GM18511 (cell line): ENCODE measurements at regions not wholly inside any gene's neighbourhood (a gene's known extent, or its start where the extent isn't known, plus 50 kb on each side); places are given as distances from the start of the nearest gene placed in this dataset.
"Not testable (repeated sequence)": the region's sequence is repeated elsewhere in the genome, so short reads cannot be mapped to it uniquely, and the experiment has no call there.

ENCODE experiments used
- ATAC-seq: cut with Tn5 transposase; IDR thresholded peaks from one replicate; pipeline ENCODE4 v1.9.1; 2021; ENCODE audit warnings: mild to moderate bottlenecking, moderate library complexity; ENCODE audit not compliant: unreplicated experiment

DNA sequence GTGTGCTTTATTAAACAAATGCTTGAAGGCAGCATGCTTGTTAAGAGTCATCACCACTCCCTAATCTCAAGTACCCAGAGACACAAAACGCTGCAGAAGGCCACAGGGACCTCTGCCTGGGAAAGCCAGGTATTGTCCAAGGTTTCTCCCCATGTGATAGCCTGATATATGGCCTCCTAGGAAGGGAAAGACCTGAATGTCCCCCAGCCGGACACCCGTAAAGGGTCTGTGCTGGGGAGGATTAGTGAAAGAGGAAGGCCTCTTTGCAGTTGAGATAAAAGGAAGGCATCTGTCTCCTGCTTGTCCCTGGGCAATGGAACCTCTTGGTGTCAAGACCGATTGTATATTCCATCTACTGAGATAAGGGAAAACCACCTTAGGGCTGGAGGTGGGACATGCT lies 159.7 kb downstream of the ADRA2C start:
- ATAC-seq, result not testable (repeated sequence)

DNA sequence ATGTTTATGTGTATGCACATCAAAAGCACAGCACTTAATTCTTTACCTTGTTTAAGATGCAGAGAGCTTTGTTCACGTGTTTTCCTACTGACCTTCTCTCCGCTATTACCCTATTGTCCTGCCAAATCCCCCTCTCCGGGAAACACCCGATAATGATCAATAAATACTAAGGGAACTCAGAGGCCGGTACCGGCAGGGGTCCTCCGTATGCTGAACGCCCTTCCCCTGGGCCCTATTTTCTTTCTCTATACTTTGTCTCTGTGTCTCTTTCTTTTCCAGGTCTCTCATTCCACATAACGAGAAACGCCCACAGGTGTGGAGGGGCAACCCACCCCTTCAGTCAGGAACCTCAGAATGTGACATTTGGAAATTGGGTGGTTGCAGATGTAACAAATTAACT lies 160.1 kb downstream of the ADRA2C start:
- ATAC-seq, result not testable (repeated sequence)

DNA sequence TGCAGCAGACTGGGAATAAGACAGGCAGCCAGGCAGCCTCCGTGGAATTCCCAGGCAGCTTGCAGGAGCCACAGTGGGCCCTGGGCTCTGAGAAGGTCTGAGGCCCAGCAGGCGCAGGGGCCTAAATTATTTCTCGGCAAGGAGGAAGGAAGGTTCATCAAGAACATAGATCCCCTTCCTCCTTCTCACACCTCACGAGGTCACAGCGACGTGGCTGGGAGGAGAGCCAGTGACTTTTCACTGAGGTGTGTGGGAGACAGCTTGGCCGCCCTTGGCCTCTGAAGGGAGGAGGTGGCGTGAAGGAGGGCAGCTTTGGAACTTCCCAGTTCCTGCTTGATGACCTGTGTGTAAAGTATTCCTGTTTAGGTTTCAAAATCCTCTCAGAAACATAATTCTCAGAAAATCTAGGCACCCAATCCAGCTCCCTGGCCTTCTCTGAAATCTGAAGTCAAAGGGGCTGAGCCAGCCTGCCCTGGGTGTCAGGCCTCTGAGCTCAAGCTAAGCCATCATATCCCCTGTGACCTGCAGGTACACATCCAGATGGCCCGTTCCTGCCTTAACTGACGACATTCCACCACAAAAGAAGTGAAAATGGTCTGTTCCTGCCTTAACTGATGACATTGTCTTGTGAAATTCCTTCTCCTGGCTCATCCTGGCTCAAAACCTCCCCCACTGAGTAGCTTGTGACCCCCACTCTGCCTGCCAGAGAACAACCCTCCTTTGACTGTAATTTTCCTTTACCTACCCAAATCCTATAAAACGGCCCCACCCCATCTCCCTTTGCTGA lies 161.0 kb downstream of the ADRA2C start:
- not testable (repeated sequence) for ATAC-seq

DNA sequence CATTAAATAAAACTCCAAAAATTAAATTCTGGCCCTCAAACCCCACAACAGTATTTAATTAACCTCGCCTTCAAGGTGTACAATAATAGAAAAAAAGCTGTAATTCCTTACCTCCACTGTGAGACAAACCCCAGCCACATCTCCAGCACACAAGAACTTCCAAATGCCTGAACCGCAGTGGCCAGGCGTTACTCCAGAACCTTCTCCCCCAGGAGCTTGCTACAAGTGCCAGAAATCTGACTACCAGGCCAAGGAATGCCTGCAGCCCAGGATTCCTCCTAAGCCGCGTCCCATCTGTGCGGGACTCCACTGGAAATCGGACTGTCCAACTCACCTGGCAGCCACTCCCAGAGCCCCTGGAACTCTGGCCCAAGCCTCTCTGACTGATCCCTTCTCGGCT lies 163.2 kb downstream of the ADRA2C start:
- ATAC-seq, result not testable (repeated sequence)

DNA sequence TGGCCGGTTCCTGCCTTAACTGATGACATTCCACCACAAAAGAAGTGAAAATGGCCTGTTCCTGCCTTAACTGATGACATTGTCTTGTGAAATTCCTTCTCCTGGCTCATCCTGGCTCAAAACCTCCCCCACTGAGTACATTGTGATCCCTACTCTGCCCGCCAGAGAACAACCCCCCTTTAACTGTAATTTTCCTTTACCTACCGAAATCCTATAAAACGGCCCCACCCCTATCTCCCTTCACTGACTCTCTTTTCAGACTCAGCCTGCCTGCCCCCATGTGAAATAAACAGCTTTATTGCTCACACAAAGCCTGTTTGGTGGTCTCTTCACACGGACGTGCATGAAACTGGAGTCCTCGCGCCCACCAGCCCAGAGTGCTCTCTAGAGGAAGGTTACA lies 166.5 kb downstream of the ADRA2C start:
- not testable (repeated sequence) for ATAC-seq

DNA sequence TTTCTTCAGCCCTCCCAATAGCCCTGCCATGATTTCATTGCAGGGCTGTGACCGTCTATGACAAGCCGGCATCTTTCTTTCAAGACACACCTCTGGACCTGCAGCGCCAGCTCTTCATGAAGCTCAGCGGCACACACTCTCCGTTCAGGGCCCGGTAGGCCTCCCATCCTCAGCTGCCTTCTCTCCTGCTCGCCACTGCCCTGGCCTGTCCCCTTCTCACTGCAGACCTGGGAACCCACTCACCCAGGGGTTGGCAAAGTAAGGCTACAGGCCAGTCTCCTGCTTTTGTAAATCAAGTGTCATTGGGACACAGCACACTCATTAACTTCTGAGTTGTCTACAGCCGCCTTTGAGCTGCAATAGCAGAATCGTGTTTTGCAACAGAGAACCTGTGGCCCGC lies 169.2 kb downstream of the ADRA2C start:
- ATAC-seq, result not testable (repeated sequence)

DNA sequence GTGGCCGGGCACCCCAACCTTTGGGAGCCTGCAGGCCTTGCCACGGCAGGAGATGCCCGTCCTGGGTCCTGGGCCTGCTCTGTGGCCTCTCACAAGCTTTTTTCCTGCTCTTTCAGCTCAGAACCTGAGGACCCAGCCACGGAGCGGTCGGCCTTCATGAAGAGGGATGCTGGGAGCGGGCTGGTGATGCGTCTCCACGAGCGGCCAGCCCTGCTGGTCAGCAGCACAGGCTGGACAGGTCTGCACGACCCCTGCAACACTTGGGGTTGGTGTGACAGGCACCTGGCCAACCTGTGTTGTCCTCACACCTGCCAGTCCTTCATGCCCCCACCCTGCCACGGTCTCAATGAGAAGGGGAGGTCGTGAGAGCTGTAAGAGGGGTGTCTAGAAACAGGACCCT lies 170.0 kb downstream of the ADRA2C start:
- ATAC-seq, result no peak

DNA sequence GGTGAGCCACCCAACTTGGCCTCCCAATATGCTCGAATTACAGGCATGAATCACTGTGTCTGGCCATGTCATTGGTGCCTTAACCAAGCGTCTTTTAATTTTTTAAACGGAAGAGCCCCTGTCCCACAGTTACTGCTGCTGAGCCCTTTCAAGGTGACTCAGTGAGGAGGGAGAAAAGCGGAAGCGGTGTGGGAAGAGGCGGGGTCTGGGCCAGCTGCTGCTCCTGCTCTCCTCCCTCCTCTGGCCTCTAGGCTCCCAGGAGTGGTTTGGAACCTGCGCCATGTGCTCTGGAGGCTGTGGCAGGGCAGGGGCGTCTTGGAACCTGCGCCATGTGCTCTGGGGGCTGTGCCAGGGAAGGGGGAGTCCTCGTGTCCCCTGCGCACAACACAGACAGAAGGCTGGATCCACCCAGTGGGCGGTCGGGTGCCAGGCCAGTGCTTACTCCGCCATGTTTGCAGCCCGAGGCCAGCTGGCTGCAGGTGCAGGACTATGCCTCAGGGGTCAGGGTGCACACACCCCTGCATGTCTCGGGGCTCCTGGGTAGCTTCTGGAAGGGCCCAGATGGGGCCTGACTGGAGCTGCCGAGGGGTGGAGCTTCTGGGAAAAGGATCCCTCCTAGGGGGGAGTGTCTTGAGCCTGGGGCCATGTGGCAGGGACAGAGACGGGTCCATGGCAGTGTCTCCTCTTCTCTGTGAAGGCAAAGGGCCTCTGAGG lies 171.8 kb downstream of the ADRA2C start:
- not testable (repeated sequence) for ATAC-seq

DNA sequence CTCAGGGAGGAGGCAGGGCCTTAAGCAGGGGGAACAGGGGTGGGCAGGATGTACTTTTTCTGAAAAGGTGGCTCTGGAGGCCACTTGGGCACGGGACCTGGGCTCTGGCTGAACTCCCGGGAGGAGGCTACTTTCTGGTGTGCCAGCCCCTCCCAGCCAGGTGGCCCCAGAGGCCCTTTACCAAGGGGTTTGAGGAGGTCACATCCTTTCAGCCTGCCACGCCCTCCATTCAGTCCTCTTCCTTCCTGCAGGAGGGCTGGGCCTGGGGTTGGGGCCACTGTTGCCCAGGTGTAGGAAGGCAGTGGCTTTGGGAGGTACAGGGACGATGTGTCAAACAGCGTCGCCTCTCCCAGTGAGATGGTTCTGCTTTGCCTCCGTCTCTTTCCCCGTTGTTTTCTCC lies 172.5 kb downstream of the ADRA2C start:
- ATAC-seq, result not testable (repeated sequence)

DNA sequence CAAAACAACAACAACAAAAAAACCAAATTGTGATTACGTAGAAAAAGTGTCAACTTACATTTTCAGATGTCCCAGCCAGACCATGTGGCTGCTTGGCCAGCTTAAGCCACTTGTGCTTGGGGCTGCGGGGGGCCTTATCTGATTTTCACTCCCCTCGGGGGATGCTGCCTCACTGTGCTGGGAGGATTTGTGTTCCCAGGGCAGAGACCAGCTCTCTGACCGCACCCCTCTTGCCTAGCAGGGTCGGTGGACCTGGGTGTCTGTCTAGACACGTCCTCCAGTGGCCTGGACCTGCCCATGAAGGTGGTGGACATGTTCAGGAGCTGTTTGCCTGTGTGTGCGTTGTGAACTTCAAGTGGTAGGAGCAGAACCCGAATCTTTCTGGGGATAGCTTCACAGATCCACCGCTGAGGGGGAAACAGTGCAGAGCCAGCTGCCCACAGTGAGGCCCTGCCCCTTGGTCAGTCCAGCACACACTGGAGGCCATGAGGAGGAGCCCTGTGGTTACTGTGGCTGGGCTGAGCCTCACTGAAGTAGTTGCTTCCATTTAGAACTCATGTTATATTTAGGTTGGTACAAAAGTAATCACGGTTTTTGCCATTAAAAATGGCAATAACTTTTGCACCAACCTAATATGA lies 173.9 kb downstream of the ADRA2C start:
- ATAC-seq, result not testable (repeated sequence)

DNA sequence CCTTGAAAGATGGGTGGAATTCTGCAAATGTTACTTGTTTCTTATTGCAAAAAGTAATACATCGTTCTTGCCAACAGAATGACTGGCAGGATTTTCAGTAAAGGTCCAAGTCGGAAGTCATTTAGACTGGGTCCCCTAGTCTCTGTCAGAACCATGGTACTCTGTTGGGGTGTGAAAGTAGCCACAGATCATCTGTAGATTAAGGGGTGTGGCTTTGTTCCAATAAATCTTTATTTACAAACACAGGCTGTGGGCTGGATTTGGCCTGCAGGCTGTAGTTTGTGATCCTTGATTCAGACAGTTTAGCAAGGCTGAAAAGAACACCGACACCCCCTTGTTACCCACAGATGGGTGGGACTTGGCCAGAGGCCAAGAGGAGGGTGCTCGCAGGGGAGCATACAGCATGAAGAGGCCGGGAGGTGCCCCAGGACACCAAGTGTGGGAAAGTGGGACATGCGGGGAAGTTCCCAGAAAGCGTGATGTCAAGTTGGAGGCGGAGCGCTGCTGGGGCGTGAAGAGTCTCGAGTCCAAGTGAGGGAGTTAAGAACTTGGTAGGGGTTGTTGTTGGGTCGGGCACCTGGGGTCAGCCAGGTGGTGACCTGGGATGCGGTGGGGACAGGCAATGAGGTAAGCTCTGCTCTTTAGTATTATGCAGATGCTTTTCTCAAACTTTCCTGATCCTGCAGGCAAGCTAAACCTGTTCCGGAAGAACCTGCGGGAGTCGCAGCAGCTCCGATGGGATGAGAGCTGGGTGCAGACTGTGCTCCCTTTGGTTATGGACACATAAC lies 175.7 kb downstream of the ADRA2C start:
- not testable (repeated sequence) for ATAC-seq

DNA sequence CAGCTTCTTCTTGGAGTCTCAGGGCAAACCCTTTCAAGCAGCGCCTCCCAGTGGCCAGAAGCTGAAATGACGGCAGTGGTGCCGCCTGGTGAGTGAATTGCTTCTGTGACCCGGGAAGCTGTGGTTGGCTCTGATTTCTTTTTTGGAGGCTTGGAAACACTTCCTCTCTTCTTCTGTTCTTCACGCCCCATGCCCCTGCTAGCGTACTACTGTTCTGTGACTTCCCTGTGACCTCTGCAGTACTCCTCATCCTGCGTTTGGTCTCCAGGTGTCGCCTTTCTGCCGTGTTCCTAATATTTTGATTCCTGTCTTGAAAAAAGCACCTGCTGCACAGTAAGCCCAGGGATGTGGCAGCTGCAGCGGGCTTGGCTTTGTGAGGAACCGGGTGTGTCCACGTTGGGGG lies 176.4 kb downstream of the ADRA2C start:
- not testable (repeated sequence) for ATAC-seq

DNA sequence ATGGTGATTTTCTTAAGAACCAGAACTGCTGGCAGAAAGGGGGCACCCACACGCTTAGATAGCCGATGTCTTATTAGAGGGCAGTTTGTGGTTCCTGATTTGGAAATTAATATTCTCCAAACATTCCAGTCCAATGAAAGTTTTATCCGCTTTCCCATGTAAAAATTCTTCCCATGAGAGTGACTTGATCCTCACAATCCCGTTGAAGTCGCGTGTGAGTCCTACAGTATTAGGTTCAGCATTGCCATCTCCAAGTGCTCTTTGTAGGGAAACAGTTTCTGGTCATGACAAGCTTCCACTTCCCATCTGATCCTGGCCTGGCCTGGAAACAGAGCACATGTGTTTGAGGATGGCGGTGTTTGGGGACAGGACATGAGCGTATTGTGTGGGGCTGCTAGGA lies 176.9 kb downstream of the ADRA2C start:
- ATAC-seq, result not testable (repeated sequence)

DNA sequence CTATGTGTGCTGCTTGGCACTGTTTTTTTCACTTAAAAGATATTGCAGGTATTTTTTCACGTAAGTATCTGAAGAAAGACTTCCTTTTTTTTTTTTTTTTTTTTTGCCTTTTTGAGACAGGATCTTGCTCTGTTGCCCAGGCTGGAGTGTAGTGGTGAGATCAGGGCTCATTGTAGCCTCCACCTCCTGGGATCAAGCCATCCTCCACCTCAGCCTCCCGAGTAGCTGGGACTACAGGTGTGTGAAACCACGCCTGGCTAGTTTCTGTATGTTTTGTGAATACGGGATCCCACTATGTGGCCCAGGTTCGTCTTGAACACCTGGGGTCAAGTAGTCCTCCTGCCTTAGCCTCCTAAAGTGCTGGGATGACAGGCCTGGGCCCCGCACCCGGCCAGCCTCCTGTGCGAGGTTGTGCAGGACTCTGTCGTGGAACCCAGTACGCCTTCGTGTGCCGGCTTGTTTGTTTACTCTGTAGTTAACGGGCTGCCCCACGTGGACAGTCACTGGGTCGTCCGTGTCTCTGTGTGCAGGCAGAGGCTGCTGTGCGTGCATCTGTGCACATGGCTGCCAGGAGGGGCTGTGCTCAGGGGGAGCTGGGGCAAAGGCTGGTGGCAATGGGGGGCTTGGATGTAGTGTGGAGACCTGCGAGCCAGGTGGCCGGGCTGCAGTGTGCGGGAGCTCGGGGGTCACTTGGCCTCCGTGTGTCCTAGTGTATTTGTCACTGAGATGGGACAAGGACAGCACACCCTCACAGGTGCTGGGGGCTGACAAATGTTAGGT lies 179.5 kb downstream of the ADRA2C start:
- no peak for ATAC-seq

DNA sequence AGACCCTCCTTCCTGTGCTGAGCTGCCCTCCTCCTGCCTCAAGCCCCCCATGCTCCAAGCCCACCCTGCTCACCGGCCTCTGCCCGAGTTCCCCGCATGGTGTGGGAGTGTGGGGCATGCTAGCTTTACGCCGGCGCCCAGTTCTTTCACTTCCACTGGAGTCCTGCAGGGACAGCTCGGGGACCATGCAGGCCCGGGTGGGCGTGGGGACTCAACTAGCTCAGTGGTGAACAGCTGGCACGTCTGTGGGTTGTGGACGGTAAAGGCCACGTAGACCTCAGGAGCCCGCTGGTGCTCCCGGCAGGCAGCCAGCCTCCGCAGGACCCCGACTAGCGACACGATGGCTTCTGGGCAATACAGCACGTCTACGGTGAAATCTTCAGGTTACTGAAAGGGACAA lies 180.4 kb downstream of the ADRA2C start:
- ATAC-seq, result not testable (repeated sequence)

DNA sequence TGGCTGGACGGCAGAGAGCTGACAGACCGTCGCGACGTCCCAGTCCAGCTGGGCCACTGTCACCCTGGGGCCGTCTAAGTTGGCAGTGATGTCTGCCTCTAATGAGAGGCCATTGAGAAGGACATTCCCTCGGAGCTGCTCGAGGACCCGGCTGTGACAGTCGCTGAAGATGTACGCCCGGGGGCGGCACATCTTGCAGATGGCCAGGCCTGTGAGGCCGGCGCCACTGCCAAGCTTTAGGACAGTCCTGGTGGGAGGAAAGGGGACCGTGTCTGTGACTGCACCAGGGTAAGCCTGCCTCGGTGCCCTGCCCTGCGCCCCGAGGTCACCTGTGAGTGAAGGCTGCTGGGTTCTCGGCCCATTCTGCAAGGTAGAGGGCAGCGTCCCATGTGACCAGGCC lies 181.6 kb downstream of the ADRA2C start:
- not testable (repeated sequence) for ATAC-seq

DNA sequence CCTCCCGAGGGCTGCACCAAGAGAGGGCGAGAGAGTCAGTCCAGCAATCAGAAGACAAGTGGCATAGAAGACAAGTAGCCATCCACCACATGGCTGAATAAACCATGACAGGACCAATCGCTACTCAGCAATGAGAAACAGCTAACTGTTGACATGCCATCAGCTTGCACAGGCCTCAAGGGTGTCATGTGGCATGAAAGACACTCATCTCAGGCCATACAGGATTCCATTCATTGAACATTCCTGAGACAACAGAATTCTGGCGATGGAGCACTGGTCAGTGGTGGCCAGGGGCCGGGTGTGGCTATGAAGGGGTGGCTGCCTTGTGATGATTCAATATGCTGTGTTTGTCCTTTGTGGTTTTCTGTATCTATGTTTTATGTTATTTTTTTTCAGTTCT lies 182.0 kb downstream of the ADRA2C start:
- ATAC-seq, result not testable (repeated sequence)

DNA sequence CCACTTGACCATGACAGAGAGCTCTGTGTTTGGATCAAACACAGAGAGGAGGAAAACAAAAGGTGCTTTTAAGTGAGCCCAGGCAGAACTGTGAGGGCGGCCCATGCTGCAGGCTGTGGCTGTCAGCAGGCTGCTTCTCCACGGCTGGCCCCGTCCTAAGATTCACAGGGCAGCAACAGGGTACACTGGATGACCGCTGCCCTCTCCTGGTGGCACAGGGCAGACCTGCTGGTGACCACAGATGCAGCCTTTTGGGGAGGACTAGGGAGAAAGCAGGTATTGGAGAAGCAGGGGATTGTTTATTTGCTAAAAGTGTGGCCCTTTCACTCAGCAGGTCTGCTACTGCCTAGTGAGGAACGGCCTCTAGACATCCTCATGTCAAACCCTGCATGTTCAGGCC lies 183.7 kb downstream of the ADRA2C start:
- not testable (repeated sequence) for ATAC-seq

DNA sequence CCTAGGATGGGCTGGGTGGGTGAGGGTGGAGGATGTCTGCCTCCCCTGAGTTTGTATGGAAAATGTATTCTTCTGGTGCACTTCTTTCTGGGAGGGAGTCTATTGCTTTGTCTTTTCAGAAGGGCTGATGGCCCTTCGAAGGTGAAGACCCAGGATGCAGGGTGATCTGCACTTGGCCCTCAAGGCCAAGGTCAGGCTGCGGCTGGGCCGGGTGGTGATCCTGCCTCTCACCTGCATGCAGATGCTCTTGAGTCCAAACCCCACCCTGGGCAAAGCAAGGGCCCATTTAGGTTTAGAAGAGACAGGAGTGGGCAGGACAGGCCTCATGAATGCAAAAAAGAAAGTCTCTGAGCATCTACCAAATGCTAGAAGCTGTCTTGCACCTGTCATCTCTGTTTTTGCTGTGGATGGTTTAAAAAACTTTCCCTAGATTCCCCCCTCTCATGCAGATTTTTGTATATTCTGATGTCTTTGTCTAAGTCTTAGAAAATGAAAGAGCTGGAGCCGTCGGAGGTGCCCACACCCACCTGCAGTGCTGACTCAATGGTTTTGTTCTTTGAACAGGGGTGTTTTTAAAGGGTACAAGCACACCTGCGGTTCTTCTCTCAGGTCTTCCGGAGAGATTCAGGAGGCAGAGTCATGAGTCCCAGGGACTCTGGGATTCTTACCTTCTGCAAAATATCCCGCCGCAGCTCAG lies 186.4 kb downstream of the ADRA2C start:
- ATAC-seq, result not testable (repeated sequence)

DNA sequence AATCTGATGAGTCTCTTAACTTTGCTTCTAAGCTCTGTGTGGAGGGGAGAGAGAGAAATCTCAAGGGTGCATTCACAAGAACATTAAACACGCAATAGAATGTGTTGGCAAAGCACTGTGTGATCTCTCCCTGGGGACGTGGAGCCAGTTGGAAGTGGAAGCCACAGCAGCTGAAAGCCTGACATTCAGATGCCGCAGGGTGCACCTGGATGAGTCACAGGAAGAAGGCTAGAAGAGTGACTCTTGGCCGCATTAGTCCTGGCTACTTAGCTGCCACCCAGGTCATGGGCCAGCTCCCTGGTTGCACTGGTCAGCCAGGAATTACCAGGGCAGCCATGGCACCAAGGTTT lies 186.9 kb downstream of the ADRA2C start:
- not testable (repeated sequence) for ATAC-seq
